HL-60 (cell line): ENCODE measurements at regions not wholly inside any gene's neighbourhood (a gene's known extent, or its start where the extent isn't known, plus 50 kb on each side); places are given as distances from the start of the nearest gene placed in this dataset.

Experiments
- DNase-seq, 2 experiments: peaks; one replicate each; pipeline ENCODE4 v3.0.0-alpha.2; 2010 to 2020; ENCODE audit warnings: low read depth in 1 of 2, low spot score in 1 of 2
- H3K27ac ChIP-seq: fragments of 250-450 bp; sonication (Bioruptor Pico); replicated peaks from 2 replicates; pipeline ENCODE4 v1.5.1; 2020; ENCODE audit warnings: mild to moderate bottlenecking, moderate library complexity
- H3K27me3 ChIP-seq: fragments of 250-450 bp; sonication (Bioruptor Pico); 2 replicates; pipeline ENCODE4 v1.5.1; 2021; ENCODE audit warnings: mild to moderate bottlenecking, moderate library complexity; ENCODE audit not compliant: insufficient read depth, poor library complexity, severe bottlenecking
- H3K4me3 ChIP-seq: replicated peaks from 2 replicates; pipeline ENCODE4 v1.5.1; 2011; ENCODE audit warnings: mild to moderate bottlenecking, control low read depth, low read length; ENCODE audit not compliant: insufficient read depth
- GABPA ChIP-seq: IDR thresholded peaks from 2 replicates; pipeline ENCODE4 v1.6.1; 2012; ENCODE audit warnings: low read depth
- POLR2AphosphoS5 ChIP-seq: IDR thresholded peaks from 2 replicates; pipeline ENCODE4 v1.6.1; 2012; ENCODE audit warnings: low read depth
- SPI1 ChIP-seq: IDR thresholded peaks from 2 replicates; pipeline ENCODE4 v1.6.1; 2012; ENCODE audit warnings: low read depth, mild to moderate bottlenecking, borderline replicate concordance
- TF ChIP-seq, protein P1 (sequence below): IDR thresholded peaks from one replicate; pipeline ENCODE4 v1.5.1; 2011; ENCODE audit warnings: low read length, control low read depth, inconsistent platforms; ENCODE audit not compliant: insufficient read depth
- TF ChIP-seq, protein P2 (sequence below): IDR thresholded peaks from 2 replicates; pipeline ENCODE4 v1.6.1; 2012; ENCODE audit warnings: low read depth; ENCODE audit not compliant: insufficient replicate concordance

DNA sequence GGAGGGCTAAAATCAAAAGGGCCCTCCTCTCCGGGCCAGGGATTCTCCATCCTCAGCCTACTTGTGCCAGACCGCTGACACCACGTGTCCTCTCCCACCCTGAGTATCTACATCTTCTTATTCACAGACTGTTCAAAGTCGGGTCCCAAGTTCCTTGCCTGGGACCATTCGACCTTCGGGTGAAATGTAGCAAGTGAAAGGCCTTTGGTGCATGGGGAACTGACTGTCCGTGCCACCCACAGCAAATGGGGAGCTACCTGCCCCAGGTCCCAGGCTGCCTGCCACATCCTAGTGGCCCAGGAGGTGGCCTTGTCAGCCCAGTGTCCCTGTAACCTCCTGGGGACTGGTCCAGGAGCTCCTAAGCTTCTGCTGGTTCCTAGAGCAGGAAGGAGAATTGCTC, 67.3 kb downstream of the RTL6 start:
- no peak for TF ChIP-seq POLR2AphosphoS5
- TF ChIP-seq, protein P1, sequence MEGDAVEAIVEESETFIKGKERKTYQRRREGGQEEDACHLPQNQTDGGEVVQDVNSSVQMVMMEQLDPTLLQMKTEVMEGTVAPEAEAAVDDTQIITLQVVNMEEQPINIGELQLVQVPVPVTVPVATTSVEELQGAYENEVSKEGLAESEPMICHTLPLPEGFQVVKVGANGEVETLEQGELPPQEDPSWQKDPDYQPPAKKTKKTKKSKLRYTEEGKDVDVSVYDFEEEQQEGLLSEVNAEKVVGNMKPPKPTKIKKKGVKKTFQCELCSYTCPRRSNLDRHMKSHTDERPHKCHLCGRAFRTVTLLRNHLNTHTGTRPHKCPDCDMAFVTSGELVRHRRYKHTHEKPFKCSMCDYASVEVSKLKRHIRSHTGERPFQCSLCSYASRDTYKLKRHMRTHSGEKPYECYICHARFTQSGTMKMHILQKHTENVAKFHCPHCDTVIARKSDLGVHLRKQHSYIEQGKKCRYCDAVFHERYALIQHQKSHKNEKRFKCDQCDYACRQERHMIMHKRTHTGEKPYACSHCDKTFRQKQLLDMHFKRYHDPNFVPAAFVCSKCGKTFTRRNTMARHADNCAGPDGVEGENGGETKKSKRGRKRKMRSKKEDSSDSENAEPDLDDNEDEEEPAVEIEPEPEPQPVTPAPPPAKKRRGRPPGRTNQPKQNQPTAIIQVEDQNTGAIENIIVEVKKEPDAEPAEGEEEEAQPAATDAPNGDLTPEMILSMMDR = no peak
- no peak for TF ChIP-seq GABPA
- TF ChIP-seq, protein P2, sequence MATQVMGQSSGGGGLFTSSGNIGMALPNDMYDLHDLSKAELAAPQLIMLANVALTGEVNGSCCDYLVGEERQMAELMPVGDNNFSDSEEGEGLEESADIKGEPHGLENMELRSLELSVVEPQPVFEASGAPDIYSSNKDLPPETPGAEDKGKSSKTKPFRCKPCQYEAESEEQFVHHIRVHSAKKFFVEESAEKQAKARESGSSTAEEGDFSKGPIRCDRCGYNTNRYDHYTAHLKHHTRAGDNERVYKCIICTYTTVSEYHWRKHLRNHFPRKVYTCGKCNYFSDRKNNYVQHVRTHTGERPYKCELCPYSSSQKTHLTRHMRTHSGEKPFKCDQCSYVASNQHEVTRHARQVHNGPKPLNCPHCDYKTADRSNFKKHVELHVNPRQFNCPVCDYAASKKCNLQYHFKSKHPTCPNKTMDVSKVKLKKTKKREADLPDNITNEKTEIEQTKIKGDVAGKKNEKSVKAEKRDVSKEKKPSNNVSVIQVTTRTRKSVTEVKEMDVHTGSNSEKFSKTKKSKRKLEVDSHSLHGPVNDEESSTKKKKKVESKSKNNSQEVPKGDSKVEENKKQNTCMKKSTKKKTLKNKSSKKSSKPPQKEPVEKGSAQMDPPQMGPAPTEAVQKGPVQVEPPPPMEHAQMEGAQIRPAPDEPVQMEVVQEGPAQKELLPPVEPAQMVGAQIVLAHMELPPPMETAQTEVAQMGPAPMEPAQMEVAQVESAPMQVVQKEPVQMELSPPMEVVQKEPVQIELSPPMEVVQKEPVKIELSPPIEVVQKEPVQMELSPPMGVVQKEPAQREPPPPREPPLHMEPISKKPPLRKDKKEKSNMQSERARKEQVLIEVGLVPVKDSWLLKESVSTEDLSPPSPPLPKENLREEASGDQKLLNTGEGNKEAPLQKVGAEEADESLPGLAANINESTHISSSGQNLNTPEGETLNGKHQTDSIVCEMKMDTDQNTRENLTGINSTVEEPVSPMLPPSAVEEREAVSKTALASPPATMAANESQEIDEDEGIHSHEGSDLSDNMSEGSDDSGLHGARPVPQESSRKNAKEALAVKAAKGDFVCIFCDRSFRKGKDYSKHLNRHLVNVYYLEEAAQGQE = no peak
- TF ChIP-seq SPI1 = no peak
- no peak overlapping the region for H3K27ac ChIP-seq
- no peak for DNase-seq
- H3K4me3 ChIP-seq = no peak overlapping the region
- H3K27me3 ChIP-seq = no peaks in the 10 kb centered on the region

DNA sequence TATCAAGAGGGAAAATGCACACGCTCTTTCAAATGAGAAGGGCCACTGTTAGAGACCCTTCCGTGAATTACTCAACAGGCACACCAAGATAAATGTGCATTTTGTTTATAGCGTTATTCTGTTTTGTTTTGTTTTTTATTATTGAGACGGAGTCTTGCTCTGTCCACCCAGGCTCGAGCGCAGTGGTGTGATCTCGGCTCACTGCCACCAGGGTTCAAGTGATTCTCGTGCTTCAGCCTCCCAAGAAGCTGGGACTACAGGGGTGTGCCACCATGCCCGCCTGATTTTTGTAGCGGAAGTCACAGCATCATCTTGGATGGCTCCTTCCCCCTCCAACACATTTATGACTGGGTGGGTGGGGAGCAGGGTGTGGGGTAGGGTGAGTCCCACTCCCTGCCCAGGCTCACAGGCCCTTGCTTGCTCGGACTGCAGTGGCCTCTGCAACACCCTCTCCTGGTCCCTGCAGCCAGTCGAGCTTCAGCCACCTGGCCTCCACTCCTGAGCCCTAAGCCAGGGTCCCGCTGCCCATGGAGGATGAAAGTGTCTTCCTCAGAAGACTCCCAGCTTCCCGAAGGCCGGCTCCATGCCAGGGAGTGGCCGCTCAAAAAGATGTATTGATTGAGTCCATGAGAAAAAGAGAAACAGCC, 68.0 kb downstream of the RTL6 start:
- H3K27me3 ChIP-seq = no peaks in the 10 kb centered on the region
- no peak overlapping the region for H3K27ac ChIP-seq
- H3K4me3 ChIP-seq = no peak overlapping the region
- TF ChIP-seq SPI1 (no peak), GABPA (no peak)
- DNase-seq = no peak

DNA sequence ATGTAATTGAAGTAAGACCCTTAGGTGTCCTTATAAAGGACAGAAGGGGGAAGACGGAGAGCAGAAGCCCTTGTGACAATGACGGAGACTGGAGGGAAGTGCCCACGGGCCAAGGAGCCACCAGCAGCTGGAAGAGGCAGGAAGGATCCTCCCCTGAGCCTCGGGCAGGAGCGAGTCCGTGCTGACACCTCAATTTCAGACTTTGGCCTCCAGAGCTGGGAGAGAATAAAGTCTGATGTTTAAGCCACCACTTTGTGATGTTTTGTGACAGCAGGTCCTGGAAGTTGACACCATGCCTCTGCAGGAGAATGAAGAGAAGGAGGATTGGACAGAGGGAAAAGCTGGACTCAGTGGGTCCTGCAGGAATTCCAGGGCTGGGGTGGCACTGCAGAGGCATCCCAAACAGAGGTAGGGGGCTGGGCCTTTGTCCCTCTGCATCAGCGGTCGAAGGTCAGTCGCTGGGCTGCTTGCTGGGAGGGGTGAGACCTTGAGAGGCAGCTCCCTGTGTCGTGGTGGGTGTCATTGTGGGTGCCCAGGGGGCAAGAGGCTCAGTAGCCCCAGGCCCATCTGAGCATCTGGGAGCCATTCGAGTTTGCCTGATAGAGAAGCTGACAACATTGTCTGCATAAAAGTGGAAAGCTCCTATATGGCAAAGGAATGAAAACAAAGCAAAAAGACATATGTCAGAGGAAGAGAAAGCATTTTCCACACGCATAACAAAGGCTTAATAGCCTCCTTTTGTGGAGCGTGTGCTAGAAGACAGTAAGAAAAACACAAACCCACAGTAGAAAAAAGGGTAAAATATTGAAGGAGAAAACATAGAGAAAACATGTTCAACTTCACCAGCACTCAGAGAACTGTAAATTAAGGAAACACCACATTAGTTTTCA, 68.8 kb downstream of the RTL6 start:
- DNase-seq = no peak
- H3K4me3 ChIP-seq = no peak overlapping the region
- no peaks in the 10 kb centered on the region for H3K27me3 ChIP-seq
- no peak overlapping the region for H3K27ac ChIP-seq
- TF ChIP-seq, protein P2 = no peak
- no peak for TF ChIP-seq SPI1
- TF ChIP-seq, protein P1 = no peak
- TF ChIP-seq POLR2AphosphoS5 = no peak
- TF ChIP-seq GABPA = no peak

DNA sequence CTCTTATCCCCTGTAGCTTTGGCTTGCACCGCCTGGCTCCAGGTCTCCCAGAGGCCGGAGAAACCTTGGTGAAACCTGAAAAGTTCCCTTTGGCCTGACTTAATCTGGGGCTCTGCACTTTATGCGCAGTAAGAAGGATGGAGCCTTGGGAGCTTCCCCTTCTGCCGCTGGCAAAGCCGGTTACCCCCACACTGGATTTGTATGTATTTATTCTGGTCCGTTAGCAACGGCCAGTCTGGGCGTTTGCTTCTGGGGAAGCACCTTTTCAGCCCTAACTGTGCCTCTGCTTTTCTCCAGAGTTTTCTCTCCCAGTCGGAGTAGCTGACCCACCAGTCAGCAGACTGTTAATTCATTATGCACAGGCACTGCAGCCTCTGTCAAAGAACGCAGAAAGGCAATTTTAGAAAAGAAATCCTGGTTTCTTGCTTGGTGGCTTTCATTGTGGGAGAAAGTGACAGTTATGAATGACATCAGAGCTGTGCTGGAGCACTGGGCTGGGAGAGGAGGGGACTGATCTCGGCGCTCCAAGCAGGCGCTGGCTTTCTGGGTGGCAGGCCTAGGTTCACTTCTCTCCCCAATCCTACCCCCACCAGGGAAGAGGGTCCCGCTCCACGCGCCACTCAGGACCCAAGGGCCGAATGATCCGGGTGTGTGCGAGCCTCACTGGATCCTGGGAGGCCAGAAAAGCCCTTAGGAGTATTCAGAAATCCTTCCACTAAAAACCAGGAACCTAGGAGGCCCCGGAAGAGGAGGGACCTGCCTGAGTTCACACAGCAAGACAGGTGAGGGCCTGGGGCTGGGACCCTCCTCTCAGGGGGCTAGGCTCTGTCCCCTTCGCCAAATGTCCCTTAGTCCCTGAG, 70.2 kb downstream of the RTL6 start:
- DNase-seq = no peak
- no peak for TF ChIP-seq POLR2AphosphoS5

More for the DNA sequence above, 70.2 kb downstream of the RTL6 start:
- no peak overlapping the region for H3K4me3 ChIP-seq
- H3K27me3 ChIP-seq = no peaks in the 10 kb centered on the region
- no peak overlapping the region for H3K27ac ChIP-seq
